AG09309 (cell line): ENCODE measurements at regions not wholly inside any gene's neighbourhood (a gene's known extent, or its start where the extent isn't known, plus 50 kb on each side); places are given as distances from the start of the nearest gene placed in this dataset.
A peak's percentile ranks its signal among the peaks of the same experiment; 100 is the strongest.

Source experiments
- DNase-seq: peaks from one replicate; pipeline ENCODE4 v3.0.0-alpha.2; 2010; ENCODE audit warnings: low read depth
- H3K4me3 ChIP-seq: 2 replicates; pipeline ENCODE4 v1.5.1; 2011; ENCODE audit warnings: mild to moderate bottlenecking, low read depth, low read length, moderate library complexity; ENCODE audit not compliant: control insufficient read depth
- CTCF ChIP-seq: IDR thresholded peaks from 2 replicates; pipeline ENCODE4 v1.5.1; 2011; ENCODE audit warnings: mild to moderate bottlenecking, low read depth, low read length, inconsistent platforms; ENCODE audit not compliant: insufficient read depth, control insufficient read depth; ENCODE audit errors: missing control alignments

GRCh38 chr4:123338715-123339114 lies 57.9 kb upstream of the SPRY1 start:
- no peak for DNase-seq
- TF ChIP-seq CTCF = no peak
- no peak overlapping the region for H3K4me3 ChIP-seq

GRCh38 chr4:123339507-123340380 lies 56.9 kb upstream of the SPRY1 start:
- TF ChIP-seq CTCF = no peak
- no peak for DNase-seq
- no peak overlapping the region for H3K4me3 ChIP-seq

GRCh38 chr4:123340381-123340701 lies 56.3 kb upstream of the SPRY1 start:
- TF ChIP-seq CTCF = no peak
- peak; percentile 60 for DNase-seq

GRCh38 chr4:123342498-123342897 lies 54.1 kb upstream of the SPRY1 start:
- TF ChIP-seq CTCF = no peak
- no peak for DNase-seq
- H3K4me3 ChIP-seq = no peak overlapping the region

More at GRCh38 chr4:123340381-123340701, 56.3 kb upstream of the SPRY1 start:
- H3K4me3 ChIP-seq = no peak overlapping the region

GRCh38 chr4:123343400-123344041 lies 53.1 kb upstream of the SPRY1 start:
- H3K4me3 ChIP-seq = no peak overlapping the region
- no peak for TF ChIP-seq CTCF
- no peak for DNase-seq

- no peak for TF ChIP-seq CTCF
Observed at GRCh38 chr4:123345137-123345934, 51.3 kb upstream of the SPRY1 start.

More at GRCh38 chr4:123345137-123345934, 51.3 kb upstream of the SPRY1 start:
- DNase-seq = no peak
- no peak overlapping the region for H3K4me3 ChIP-seq
